ENCODE measurements at regions not wholly inside any gene's neighbourhood (a gene's known extent, or its start where the extent isn't known, plus 50 kb on each side); places are given as distances from the start of the nearest gene placed in this dataset.

DNA sequence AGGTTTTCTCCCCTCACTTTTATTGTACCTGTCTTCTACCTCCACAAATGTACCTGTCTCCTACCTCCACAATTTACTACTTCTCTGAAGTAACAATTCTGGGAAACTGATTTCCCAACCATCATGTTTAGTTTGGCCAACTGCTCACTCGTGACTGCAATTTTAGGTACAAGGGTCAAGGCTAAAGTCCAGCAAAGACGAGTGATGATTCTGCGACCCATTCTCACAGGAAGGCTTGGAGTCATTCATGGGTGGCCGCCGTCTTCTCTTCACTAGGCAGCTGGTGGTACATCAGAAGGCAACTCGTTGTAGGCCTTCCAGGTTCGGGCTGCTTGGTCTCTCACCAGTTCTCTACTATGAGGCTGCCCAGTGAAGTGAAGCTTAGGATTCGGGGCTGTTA lies 483.8 kb upstream of the JARID2 start:
- Mint-ChIP-seq H3K36me3 (ENCODE audit: insufficient read depth in 1 of 3, low read depth in 3 of 3) (no peaks in the 10 kb centered on the region), H3K27me3 (ENCODE audit: low read depth) (no peaks in the 10 kb centered on the region), H3K27ac (no peak overlapping the region), H3K4me1 (peaks cover 16% of the 10 kb centered on the region in 2 experiments), H3K9me3 (no peaks in the 10 kb centered on the region; a peak in 1 of 5 replicates), H3K4me3 (no peak overlapping the region)
- Histone ChIP-seq H4K5ac (ENCODE audit: insufficient read length, low read depth, low read length) (no peak overlapping the region), H3K4me2 (ENCODE audit: insufficient read depth, insufficient read length, low read length) (no peak overlapping the region), H3T11ph (ENCODE audit: low read length) (no peak overlapping the region), H3K79me1 (ENCODE audit: insufficient read depth, low read depth, low read length, poor library complexity, severe bottlenecking) (no peaks in the 10 kb centered on the region), H4K20me1 (ENCODE audit: control insufficient read depth, insufficient read depth, insufficient read length) (no peaks in the 10 kb centered on the region), H2BK12ac (ENCODE audit: insufficient read length, low read depth, low read length) (no peak overlapping the region), H3K4me1 (ENCODE audit: insufficient read depth, low read length) (no peaks in the 10 kb centered on the region; the same call in 1 of the 2 replicates), H2BK5ac (ENCODE audit: insufficient read length, low read length) (no peak overlapping the region), H3K79me2 (ENCODE audit: insufficient read depth, low read length) (no peaks in the 10 kb centered on the region), H2BK20ac (ENCODE audit: low read depth, low read length, poor library complexity, severe bottlenecking) (no peak overlapping the region), H3K27ac (ENCODE audit: insufficient read length, low read depth, low read length) (no peak overlapping the region), H3K14ac (ENCODE audit: insufficient read depth, low read length) (no peak overlapping the region), H2AK5ac (ENCODE audit: insufficient read length, low read length) (no peak overlapping the region), H2BK15ac (ENCODE audit: low read depth, low read length) (no peak overlapping the region), H3K4ac (ENCODE audit: low read depth, low read length) (no peak overlapping the region), H3K23me2 (ENCODE audit: insufficient read length, low read depth, low read length, poor library complexity, severe bottlenecking) (no peaks in the 10 kb centered on the region), H3K27me3 (ENCODE audit: insufficient read depth, low read length) (no peaks in the 10 kb centered on the region), H4K91ac (ENCODE audit: insufficient read length, low read depth, low read length) (no peak overlapping the region), H3K56ac (ENCODE audit: insufficient read length, low read depth, low read length) (no peak overlapping the region), H2BK120ac (ENCODE audit: low read depth, low read length, poor library complexity, severe bottlenecking) (no peak overlapping the region), H3K9me3 (ENCODE audit: control insufficient read depth, low read depth, low read length) (no peaks in the 10 kb centered on the region), H3K18ac (ENCODE audit: insufficient read length, low read depth, low read length) (no peak overlapping the region), H3K9ac (ENCODE audit: extremely low read depth, insufficient read length, low read length) (no peak overlapping the region), H2AFZ (ENCODE audit: low read length) (no peak overlapping the region), H3K23ac (ENCODE audit: insufficient read length, low read depth, low read length) (no peak overlapping the region), H4K8ac (replicated peaks; ENCODE audit: insufficient read length, low read depth, low read length) (no peak overlapping the region)
- TF ChIP-seq, protein P1, sequence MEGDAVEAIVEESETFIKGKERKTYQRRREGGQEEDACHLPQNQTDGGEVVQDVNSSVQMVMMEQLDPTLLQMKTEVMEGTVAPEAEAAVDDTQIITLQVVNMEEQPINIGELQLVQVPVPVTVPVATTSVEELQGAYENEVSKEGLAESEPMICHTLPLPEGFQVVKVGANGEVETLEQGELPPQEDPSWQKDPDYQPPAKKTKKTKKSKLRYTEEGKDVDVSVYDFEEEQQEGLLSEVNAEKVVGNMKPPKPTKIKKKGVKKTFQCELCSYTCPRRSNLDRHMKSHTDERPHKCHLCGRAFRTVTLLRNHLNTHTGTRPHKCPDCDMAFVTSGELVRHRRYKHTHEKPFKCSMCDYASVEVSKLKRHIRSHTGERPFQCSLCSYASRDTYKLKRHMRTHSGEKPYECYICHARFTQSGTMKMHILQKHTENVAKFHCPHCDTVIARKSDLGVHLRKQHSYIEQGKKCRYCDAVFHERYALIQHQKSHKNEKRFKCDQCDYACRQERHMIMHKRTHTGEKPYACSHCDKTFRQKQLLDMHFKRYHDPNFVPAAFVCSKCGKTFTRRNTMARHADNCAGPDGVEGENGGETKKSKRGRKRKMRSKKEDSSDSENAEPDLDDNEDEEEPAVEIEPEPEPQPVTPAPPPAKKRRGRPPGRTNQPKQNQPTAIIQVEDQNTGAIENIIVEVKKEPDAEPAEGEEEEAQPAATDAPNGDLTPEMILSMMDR (conservative IDR thresholded peaks at IDR 0.05) = no peak
- WGBS (ENCODE audit: extremely low coverage, insufficient read length, low lambda C conversion rate) = no CpG with 5 or more reads among the region's 8 CpGs
- no peak for DNase-seq
